ENCODE measurements at regions not wholly inside any gene's neighbourhood (a gene's known extent, or its start where the extent isn't known, plus 50 kb on each side); places are given as distances from the start of the nearest gene placed in this dataset.

DNA sequence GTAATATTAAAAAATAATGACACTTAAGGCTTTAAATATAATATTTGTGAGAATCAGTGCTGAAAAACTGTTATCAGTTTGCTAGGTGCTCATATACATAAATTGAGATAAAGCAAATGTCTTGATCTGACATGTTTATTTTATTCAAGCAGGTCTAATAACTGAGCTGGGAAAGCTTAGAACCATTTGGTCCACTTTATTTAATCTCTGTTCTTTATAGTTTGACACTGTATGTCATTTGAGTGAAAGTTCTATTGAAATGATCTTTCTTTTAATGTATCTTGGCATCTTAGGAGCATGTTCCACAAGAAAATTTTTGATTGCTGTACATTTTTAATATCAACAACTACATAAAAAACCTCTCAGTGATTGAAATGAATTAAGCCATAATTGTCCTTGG, 772.0 kb upstream of the NRSN1 start:
- no peak for ATAC-seq
- Histone ChIP-seq H4K20me1 (ENCODE audit: insufficient read depth) (no peaks in the 10 kb centered on the region), H3K27me3 (ENCODE audit: insufficient read depth, low read length) (no peaks in the 10 kb centered on the region), H3K4me2 (ENCODE audit: low read length) (no peak overlapping the region), H3K36me3 (ENCODE audit: control insufficient read depth in 1 of 2, insufficient read depth in 2 of 2, low read length in 2 of 2) (no peaks in the 10 kb centered on the region), H3K4me3 (replicated peaks in 1 of 2; ENCODE audit: low read depth in 1 of 2, low read length in 2 of 2) (no peak overlapping the region), H3K9ac (ENCODE audit: low read length) (no peak overlapping the region), H3K27ac (ENCODE audit: low read depth, low read length) (no peak overlapping the region), H3K4me1 (ENCODE audit: control insufficient read depth in 1 of 2, insufficient read depth in 2 of 2, low read length in 2 of 2) (peaks cover 0 to 5% of the 10 kb centered on the region in 2 experiments; a peak in 1 of 4 replicates), H3K9me2 (ENCODE audit: insufficient read depth) (no peaks in the 10 kb centered on the region), H3K9me3 (ENCODE audit: control insufficient read depth in 1 of 2, insufficient read depth in 1 of 2, low read depth in 1 of 2, low read length in 2 of 2) (peaks cover 0 to 3% of the 10 kb centered on the region in 2 experiments; a peak in 2 of 4 replicates), H3K79me2 (ENCODE audit: insufficient read depth, low read length) (no peaks in the 10 kb centered on the region), H2AFZ (ENCODE audit: low read depth, low read length, poor library complexity, severe bottlenecking) (no peak overlapping the region)
- DNase-seq (ENCODE audit: low read depth, low spot score), result no peak
- no peak for TF ChIP-seq ZNF274 (IDR thresholded peaks at IDR 0.05; ENCODE audit: low read depth, low read length)
- TF ChIP-seq, protein P1, sequence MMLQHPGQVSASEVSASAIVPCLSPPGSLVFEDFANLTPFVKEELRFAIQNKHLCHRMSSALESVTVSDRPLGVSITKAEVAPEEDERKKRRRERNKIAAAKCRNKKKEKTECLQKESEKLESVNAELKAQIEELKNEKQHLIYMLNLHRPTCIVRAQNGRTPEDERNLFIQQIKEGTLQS (IDR thresholded peaks at IDR 0.05), result no peak
- no peak for TF ChIP-seq SIN3A (IDR thresholded peaks at IDR 0.05; ENCODE audit: low read depth)
- TF ChIP-seq SRF (IDR thresholded peaks at IDR 0.05; ENCODE audit: low read depth), result no peak
- TF ChIP-seq ELF1 (IDR thresholded peaks at IDR 0.05; ENCODE audit: borderline replicate concordance, low read depth), result no peak
- no peak for TF ChIP-seq EGR1 (IDR thresholded peaks at IDR 0.05; ENCODE audit: low read depth)
- no peak for TF ChIP-seq EZH2 (IDR thresholded peaks at IDR 0.05)
- TF ChIP-seq EZH2phosphoT487 (IDR thresholded peaks at IDR 0.05; ENCODE audit: borderline replicate concordance), result no peak
- TF ChIP-seq POLR2AphosphoS5 (IDR thresholded peaks at IDR 0.05; ENCODE audit: low read depth, low read length), result no peak
- no peak for TF ChIP-seq RAD21 (IDR thresholded peaks at IDR 0.05; ENCODE audit: low read depth)
- ChIA-PET RAD21 (ENCODE audit: low non-redundant PET in 1 of 2, low total read pairs in 2 of 2, uncharacterized antibody in 2 of 2, unreplicated experiment in 2 of 2) (no interaction called here), CTCF (no interaction called here), POLR2A (no interaction called here)
- intact Hi-C loops (cut with micrococcal nuclease), result no loop called here
- BruUV-seq (replicated peaks), result no TSS peak

DNA sequence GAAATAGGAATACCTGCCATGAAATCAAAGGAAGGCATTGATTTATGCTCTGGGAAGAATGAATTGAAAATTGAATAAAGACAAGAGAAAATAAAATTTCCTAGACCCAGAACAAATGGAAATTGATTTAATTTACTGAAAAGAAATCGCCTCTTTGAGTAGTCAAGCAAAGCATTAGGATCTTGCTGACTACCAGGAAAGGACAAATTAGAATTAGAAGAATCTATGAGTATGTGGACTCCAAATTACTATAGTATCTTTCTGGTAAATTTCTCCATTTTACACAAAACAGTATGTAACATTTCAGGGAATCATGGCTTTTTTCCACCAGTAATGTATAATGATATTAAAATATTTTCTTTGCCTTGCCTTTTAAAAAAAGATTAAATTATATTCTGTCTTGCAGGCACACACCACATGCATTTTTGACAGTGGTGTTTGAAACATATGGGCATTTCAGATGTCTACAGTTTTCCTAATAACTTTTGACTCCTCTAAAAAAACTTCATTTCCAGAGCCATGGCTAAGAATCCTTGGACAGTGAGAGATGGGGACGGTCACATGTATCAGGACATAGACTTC, 768.7 kb upstream of the NRSN1 start:
- ATAC-seq, result no peak
- Histone ChIP-seq H4K20me1 (ENCODE audit: insufficient read depth) (no peaks in the 10 kb centered on the region), H3K36me3 (ENCODE audit: control insufficient read depth in 1 of 2, insufficient read depth in 2 of 2, low read length in 2 of 2) (no peaks in the 10 kb centered on the region), H2AFZ (ENCODE audit: low read depth, low read length, poor library complexity, severe bottlenecking) (no peak overlapping the region), H3K27me3 (ENCODE audit: insufficient read depth, low read length) (no peaks in the 10 kb centered on the region), H3K9me2 (ENCODE audit: insufficient read depth) (no peaks in the 10 kb centered on the region), H3K4me3 (replicated peaks in 1 of 2; ENCODE audit: low read depth in 1 of 2, low read length in 2 of 2) (no peak overlapping the region), H3K4me1 (ENCODE audit: control insufficient read depth in 1 of 2, insufficient read depth in 2 of 2, low read length in 2 of 2) (no peaks in the 10 kb centered on the region), H3K9ac (ENCODE audit: low read length) (no peak overlapping the region), H3K79me2 (ENCODE audit: insufficient read depth, low read length) (no peaks in the 10 kb centered on the region), H3K4me2 (ENCODE audit: low read length) (no peak overlapping the region), H3K27ac (ENCODE audit: low read depth, low read length) (no peak overlapping the region), H3K9me3 (ENCODE audit: control insufficient read depth in 1 of 2, insufficient read depth in 1 of 2, low read depth in 1 of 2, low read length in 2 of 2) (no peaks in the 10 kb centered on the region; a peak in 1 of 4 replicates)
- TF ChIP-seq, protein P2, sequence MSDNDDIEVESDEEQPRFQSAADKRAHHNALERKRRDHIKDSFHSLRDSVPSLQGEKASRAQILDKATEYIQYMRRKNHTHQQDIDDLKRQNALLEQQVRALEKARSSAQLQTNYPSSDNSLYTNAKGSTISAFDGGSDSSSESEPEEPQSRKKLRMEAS (IDR thresholded peaks at IDR 0.05), result no peak
- TF ChIP-seq POLR2A (IDR thresholded peaks at IDR 0.05; ENCODE audit: borderline replicate concordance, extremely low read depth, insufficient read depth, insufficient read length) (no peak), YY1 (IDR thresholded peaks at IDR 0.05; ENCODE audit: extremely low read depth, insufficient replicate concordance, low read depth, low read length) (no peak), TCF7L2 (IDR thresholded peaks at IDR 0.05; ENCODE audit: borderline replicate concordance, extremely low read depth, insufficient read depth, insufficient read length) (no peak), ZFX (IDR thresholded peaks at IDR 0.05) (no peak), SIN3A (IDR thresholded peaks at IDR 0.05; ENCODE audit: low read depth) (no peak), CEBPB (IDR thresholded peaks at IDR 0.05; ENCODE audit: low read depth) (no peak), CBX3 (IDR thresholded peaks at IDR 0.05; ENCODE audit: low read depth) (no peak), SRF (IDR thresholded peaks at IDR 0.05; ENCODE audit: low read depth) (no peak), JUND (IDR thresholded peaks at IDR 0.05) (no peak), EGR1 (IDR thresholded peaks at IDR 0.05; ENCODE audit: low read depth) (no peak)
- TF ChIP-seq, protein P3, sequence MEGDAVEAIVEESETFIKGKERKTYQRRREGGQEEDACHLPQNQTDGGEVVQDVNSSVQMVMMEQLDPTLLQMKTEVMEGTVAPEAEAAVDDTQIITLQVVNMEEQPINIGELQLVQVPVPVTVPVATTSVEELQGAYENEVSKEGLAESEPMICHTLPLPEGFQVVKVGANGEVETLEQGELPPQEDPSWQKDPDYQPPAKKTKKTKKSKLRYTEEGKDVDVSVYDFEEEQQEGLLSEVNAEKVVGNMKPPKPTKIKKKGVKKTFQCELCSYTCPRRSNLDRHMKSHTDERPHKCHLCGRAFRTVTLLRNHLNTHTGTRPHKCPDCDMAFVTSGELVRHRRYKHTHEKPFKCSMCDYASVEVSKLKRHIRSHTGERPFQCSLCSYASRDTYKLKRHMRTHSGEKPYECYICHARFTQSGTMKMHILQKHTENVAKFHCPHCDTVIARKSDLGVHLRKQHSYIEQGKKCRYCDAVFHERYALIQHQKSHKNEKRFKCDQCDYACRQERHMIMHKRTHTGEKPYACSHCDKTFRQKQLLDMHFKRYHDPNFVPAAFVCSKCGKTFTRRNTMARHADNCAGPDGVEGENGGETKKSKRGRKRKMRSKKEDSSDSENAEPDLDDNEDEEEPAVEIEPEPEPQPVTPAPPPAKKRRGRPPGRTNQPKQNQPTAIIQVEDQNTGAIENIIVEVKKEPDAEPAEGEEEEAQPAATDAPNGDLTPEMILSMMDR (IDR thresholded peaks at IDR 0.05 in 2 of 3, conservative IDR thresholded peaks at IDR 0.05 in 1 of 3; ENCODE audit: borderline replicate concordance in 1 of 3, insufficient read depth in 1 of 3, low read depth in 2 of 3, low read length in 2 of 3), result no peak
- POLR2A ChIA-PET, result no interaction called here
- BruUV-seq (replicated peaks), result no TSS peak
- intact Hi-C loops (cut with micrococcal nuclease), result no loop called here
- DNase-seq (ENCODE audit: low read depth, low spot score), result no peak
- CTCF ChIA-PET, result no interaction called here
- RAD21 ChIA-PET (ENCODE audit: low non-redundant PET in 1 of 2, low total read pairs in 2 of 2, uncharacterized antibody in 2 of 2, unreplicated experiment in 2 of 2), result no interaction called here
